ENCODE measurements at regions not wholly inside any gene's neighbourhood (a gene's known extent, or its start where the extent isn't known, plus 50 kb on each side); places are given as distances from the start of the nearest gene placed in this dataset.

DNA sequence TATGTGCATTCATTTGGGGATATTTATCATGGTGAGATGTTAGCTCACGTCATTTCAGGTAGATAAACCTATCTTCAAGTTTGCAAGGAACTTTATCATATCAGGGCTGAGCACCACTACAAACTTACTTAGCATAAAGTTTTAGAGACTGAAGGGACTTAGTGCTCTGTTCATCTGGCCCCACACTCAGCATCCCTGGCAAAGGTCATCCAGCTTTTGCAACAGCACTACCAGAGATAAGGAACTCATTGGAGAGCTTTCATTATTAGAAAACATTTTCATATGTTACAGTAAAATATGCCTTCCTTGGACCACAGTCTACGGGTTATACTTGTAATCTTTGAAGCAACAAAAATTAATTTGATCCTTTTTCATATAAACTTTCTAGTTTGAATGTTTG lies 263.4 kb downstream of the POU4F1 start:
- Histone ChIP-seq H3K4me1 (no peaks in the 10 kb centered on the region), H3K9me3 (no peaks in the 10 kb centered on the region), H3K4me3 (no peak overlapping the region), H3K27me3 (replicated peaks in 1 of 7) (no peaks in the 10 kb centered on the region), H3K27ac (no peak overlapping the region), H3K36me3 (no peaks in the 10 kb centered on the region)
- no peak for DNase-seq
- WGBS, 5 donors, result 62 to 87% (median 77%) methylated on average over 2 of the region's 2 CpGs
- TF ChIP-seq, protein P1, sequence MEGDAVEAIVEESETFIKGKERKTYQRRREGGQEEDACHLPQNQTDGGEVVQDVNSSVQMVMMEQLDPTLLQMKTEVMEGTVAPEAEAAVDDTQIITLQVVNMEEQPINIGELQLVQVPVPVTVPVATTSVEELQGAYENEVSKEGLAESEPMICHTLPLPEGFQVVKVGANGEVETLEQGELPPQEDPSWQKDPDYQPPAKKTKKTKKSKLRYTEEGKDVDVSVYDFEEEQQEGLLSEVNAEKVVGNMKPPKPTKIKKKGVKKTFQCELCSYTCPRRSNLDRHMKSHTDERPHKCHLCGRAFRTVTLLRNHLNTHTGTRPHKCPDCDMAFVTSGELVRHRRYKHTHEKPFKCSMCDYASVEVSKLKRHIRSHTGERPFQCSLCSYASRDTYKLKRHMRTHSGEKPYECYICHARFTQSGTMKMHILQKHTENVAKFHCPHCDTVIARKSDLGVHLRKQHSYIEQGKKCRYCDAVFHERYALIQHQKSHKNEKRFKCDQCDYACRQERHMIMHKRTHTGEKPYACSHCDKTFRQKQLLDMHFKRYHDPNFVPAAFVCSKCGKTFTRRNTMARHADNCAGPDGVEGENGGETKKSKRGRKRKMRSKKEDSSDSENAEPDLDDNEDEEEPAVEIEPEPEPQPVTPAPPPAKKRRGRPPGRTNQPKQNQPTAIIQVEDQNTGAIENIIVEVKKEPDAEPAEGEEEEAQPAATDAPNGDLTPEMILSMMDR (IDR thresholded peaks at IDR 0.05 in 8 of 11, conservative IDR thresholded peaks at IDR 0.05 in 3 of 11), result no peak
- TF ChIP-seq POLR2A (IDR thresholded peaks at IDR 0.05) (no peak), POLR2AphosphoS5 (IDR thresholded peaks at IDR 0.05) (no peak)
- intact Hi-C loops (cut with DNase I; ENCODE audit: low total_unique reads), result no loop called here

DNA sequence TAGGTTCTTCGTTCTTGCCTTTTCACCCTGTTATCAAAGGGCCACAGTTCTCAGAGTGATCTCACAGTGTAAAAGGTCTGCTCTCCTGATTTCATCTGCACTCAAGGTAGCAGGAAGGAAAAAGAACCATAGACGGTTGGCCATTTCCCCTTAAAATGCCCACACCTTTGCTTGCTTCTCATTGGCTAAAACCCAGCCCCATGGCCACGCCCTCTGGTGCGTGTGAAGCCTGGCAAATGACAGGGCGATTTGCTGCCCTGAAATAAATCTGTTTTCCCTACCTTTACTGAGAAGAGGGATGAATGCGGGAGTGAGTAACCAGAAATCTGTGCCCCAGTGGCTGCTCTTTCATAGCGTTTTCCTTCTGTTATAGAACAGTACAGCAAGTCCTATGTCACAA lies 269.3 kb downstream of the POU4F1 start:
- no peaks in the 10 kb centered on the region for H3K9me3 ChIP-seq
- TF ChIP-seq, protein P1 (IDR thresholded peaks at IDR 0.05 in 8 of 11, conservative IDR thresholded peaks at IDR 0.05 in 3 of 11), result no peak
- TF ChIP-seq POLR2A (IDR thresholded peaks at IDR 0.05) (no peak), POLR2AphosphoS5 (IDR thresholded peaks at IDR 0.05) (no peak)

DNA sequence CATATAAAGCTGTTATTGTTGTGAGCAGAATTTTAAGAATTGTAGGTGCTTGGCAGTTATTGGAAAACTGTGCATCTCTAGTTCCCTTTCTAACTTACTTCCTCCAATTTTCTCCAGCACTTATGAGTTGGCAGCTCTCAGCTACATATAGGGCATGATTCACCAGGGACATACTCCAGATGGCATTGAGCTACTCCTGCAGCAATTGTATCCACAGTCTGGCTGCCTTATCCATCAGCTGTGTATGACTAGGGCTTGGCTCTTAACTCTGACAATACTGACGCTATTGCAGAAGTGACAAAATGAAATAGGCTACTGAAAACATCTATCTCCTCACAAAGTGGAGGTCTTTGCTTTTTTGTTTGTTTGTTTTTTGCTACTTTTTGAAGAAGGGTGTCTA lies 276.7 kb downstream of the POU4F1 start:
- no peak overlapping the region for H3K4me3 ChIP-seq
- no peak for DNase-seq
- H3K27ac ChIP-seq, result no peak overlapping the region
- H3K9me3 ChIP-seq, result no peaks in the 10 kb centered on the region
- H3K27me3 ChIP-seq (replicated peaks in 1 of 7), result no peaks in the 10 kb centered on the region
- H3K4me1 ChIP-seq, result no peaks in the 10 kb centered on the region
- intact Hi-C loops (cut with DNase I; ENCODE audit: low total_unique reads), result no loop called here
- H3K36me3 ChIP-seq, result no peaks in the 10 kb centered on the region
- WGBS, 5 donors, result 52 to 86% (median 80%) methylated on average over 1 of the region's 1 CpG
- TF ChIP-seq POLR2AphosphoS5 (IDR thresholded peaks at IDR 0.05) (no peak), POLR2A (IDR thresholded peaks at IDR 0.05) (no peak)
- TF ChIP-seq, protein P1 (IDR thresholded peaks at IDR 0.05 in 8 of 11, conservative IDR thresholded peaks at IDR 0.05 in 3 of 11), result no peak

More for the DNA sequence above, 269.3 kb downstream of the POU4F1 start:
- Histone ChIP-seq H3K27ac (no peak overlapping the region), H3K27me3 (replicated peaks in 1 of 7) (no peaks in the 10 kb centered on the region), H3K4me3 (no peak overlapping the region), H3K36me3 (no peaks in the 10 kb centered on the region), H3K4me1 (no peaks in the 10 kb centered on the region)
- intact Hi-C loops (cut with DNase I; ENCODE audit: low total_unique reads), result no loop called here
- DNase-seq, result no peak
- 65 to 76% (median 69%) methylated on average over 7 of the region's 7 CpGs for WGBS, 5 donors

DNA sequence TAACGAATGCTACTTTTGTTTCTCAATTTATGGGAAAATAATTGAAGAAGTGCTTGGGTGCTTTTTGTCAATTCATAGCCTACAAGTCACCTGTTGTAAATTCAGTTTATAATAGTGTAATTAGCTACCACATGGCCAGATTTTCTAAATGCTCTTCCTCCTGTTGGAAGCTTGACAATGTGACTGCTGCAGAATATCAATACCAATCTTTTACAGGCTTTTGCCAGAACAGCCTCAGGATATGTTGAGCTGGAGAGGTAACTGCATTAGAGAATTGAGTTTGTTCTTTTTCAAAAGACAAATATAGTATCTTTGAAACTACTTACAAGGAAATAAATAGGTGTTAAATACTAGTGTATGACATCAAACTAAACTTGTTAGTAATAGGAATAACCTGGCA lies 277.8 kb downstream of the POU4F1 start:
- H3K27me3 ChIP-seq (replicated peaks in 1 of 7), result no peaks in the 10 kb centered on the region
- DNase-seq, result no peak
- H3K9me3 ChIP-seq, result no peaks in the 10 kb centered on the region
- no peak for TF ChIP-seq POLR2A (IDR thresholded peaks at IDR 0.05)
- no peak for TF ChIP-seq POLR2AphosphoS5 (IDR thresholded peaks at IDR 0.05)
- TF ChIP-seq, protein P1 (IDR thresholded peaks at IDR 0.05 in 8 of 11, conservative IDR thresholded peaks at IDR 0.05 in 3 of 11), result no peak
- no peaks in the 10 kb centered on the region for H3K4me1 ChIP-seq
- no peaks in the 10 kb centered on the region for H3K36me3 ChIP-seq
- H3K4me3 ChIP-seq, result no peak overlapping the region
- intact Hi-C loops (cut with DNase I; ENCODE audit: low total_unique reads), result no loop called here
- no peak overlapping the region for H3K27ac ChIP-seq
- 80 to 91% (median 88%) methylated on average over 1 of the region's 1 CpG for WGBS, 5 donors
